AG09319 (cell line): ENCODE measurements at regions not wholly inside any gene's neighbourhood (a gene's known extent, or its start where the extent isn't known, plus 50 kb on each side); places are given as distances from the start of the nearest gene placed in this dataset.

Source experiments
- DNase-seq: peaks from one replicate; pipeline ENCODE4 v3.0.0-alpha.2; 2010; ENCODE audit warnings: low read depth; ENCODE audit errors: extremely low read depth
- CTCF ChIP-seq: IDR thresholded peaks from 2 replicates; pipeline ENCODE4 v1.5.1; 2011; ENCODE audit warnings: low read depth, mild to moderate bottlenecking, inconsistent platforms, low read length, moderate library complexity

GRCh38 chr1:29793653-29794348, 557.5 kb downstream of the PTPRU start:
- DNase-seq, result no peak
- TF ChIP-seq CTCF, result no peak

GRCh38 chr1:29793101-29793546, 556.8 kb downstream of the PTPRU start:
- peak; percentile 68 for DNase-seq
- peak; percentile 92 for TF ChIP-seq CTCF

GRCh38 chr1:29789910-29790247, 553.6 kb downstream of the PTPRU start:
- no peak for DNase-seq
- TF ChIP-seq CTCF, result no peak

- DNase-seq, result no peak
- no peak for TF ChIP-seq CTCF
Measured at GRCh38 chr1:29789221-29789909, 553.0 kb downstream of the PTPRU start.

GRCh38 chr1:29786791-29787732, 550.7 kb downstream of the PTPRU start:
- no peak for TF ChIP-seq CTCF
- DNase-seq, result no peak

- TF ChIP-seq CTCF, result no peak
- no peak for DNase-seq
Measured at GRCh38 chr1:29786195-29786594, 549.9 kb downstream of the PTPRU start.
